ENCODE measurements at regions not wholly inside any gene's neighbourhood (a gene's known extent, or its start where the extent isn't known, plus 50 kb on each side); places are given as distances from the start of the nearest gene placed in this dataset.

DNA sequence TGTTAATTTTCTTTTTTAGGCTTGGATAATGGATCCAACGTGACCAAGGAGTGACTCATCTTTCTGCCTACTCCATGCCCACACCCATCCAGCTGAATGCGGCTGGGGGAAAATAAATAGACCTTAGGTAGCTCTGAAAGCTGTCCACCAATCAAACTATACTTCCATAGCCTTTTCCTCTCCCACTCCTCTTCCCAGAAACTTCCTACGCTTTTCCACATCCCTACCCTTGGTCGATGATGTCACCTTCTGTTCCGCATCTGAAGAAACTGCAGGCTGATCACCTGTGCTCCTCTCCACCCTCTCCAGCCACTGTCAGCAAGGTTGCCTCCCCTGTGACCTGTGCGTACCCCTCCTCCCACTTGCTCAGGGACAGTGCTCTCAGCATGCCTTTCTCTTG, 359.8 kb upstream of the KLF6 start:
- peaks cover 4% of the 10 kb centered on the region for H3K4me1 Mint-ChIP-seq (ENCODE audit: low read depth, unreplicated experiment)

DNA sequence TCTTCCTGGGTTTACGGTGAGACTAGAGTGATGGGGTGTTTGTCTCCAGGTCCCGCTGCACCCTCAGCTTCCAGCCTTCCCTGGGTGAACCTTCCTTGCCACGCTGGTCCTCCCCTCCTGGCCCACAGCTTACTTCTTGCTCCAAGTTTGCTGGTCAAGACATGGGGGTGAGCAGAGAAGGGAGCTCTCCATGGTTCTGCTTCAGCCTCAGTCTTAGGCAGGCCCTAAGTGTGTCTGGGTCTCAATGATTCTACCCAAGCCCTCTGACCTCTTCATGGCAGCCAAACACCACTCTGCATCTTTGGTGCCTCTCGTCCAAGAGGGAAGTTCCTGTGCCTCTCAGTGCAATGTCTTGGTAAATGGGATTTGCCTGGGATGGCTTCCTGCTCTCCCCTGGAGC, 356.5 kb upstream of the KLF6 start:
- Histone ChIP-seq H4K20me1 (ENCODE audit: insufficient read depth, low read length) (no peaks in the 10 kb centered on the region), H3K27ac (ENCODE audit: low read depth, low read length) (no peak overlapping the region), H2AFZ (ENCODE audit: low read depth, low read length) (no peak overlapping the region), H3K4me2 (ENCODE audit: low read length) (no peak overlapping the region), H3K9me3 (ENCODE audit: insufficient read depth, low read depth, low read length) (no peaks in the 10 kb centered on the region), H3K36me3 (ENCODE audit: insufficient read depth, low read length) (no peaks in the 10 kb centered on the region), H3K4me1 (ENCODE audit: insufficient read depth, low read length) (peaks cover 4% of the 10 kb centered on the region), H3K79me2 (ENCODE audit: insufficient read depth, low read length) (no peaks in the 10 kb centered on the region), H3K4me3 (ENCODE audit: insufficient read depth, low read depth, low read length) (no peak overlapping the region), H3K9ac (ENCODE audit: low read length) (no peak overlapping the region), H3K27me3 (ENCODE audit: insufficient read depth, low read length) (no peaks in the 10 kb centered on the region)
- DNase-seq (ENCODE audit: low read depth) (peak; percentile 26), FAIRE-seq (no peak)
- peaks cover 13% of the 10 kb centered on the region for H3K9me3 Mint-ChIP-seq (ENCODE audit: unreplicated experiment)
- no peaks in the 10 kb centered on the region for H3K36me3 Mint-ChIP-seq (ENCODE audit: low read depth, unreplicated experiment)
- H3K27me3 Mint-ChIP-seq (ENCODE audit: low read depth, unreplicated experiment), result no peaks in the 10 kb centered on the region
- peaks cover 4% of the 10 kb centered on the region for H3K4me1 Mint-ChIP-seq (ENCODE audit: low read depth, unreplicated experiment)
- H3K27ac Mint-ChIP-seq (ENCODE audit: unreplicated experiment), result no peak overlapping the region
- no peak for TF ChIP-seq EZH2 (IDR thresholded peaks at IDR 0.05; ENCODE audit: insufficient read depth, low read length)
- no peak overlapping the region for H3K4me3 Mint-ChIP-seq (ENCODE audit: unreplicated experiment)

More for the DNA sequence above, 359.8 kb upstream of the KLF6 start:
- H3K9me3 Mint-ChIP-seq (ENCODE audit: unreplicated experiment), result peaks cover 9% of the 10 kb centered on the region
- H3K9me3 ChIP-seq (ENCODE audit: insufficient read depth, low read depth, low read length), result no peaks in the 10 kb centered on the region
- peak overlapping the region; percentile 37 for H3K27ac Mint-ChIP-seq (ENCODE audit: unreplicated experiment)
- no peak overlapping the region for H2AFZ ChIP-seq (ENCODE audit: low read depth, low read length)
- H4K20me1 ChIP-seq (ENCODE audit: insufficient read depth, low read length), result no peaks in the 10 kb centered on the region
- H3K4me2 ChIP-seq (ENCODE audit: low read length), result no peak overlapping the region
- H3K27me3 ChIP-seq (ENCODE audit: insufficient read depth, low read length), result no peaks in the 10 kb centered on the region
- H3K79me2 ChIP-seq (ENCODE audit: insufficient read depth, low read length), result no peaks in the 10 kb centered on the region
- no peaks in the 10 kb centered on the region for H3K27me3 Mint-ChIP-seq (ENCODE audit: low read depth, unreplicated experiment)
- H3K36me3 ChIP-seq (ENCODE audit: insufficient read depth, low read length), result no peaks in the 10 kb centered on the region
- H3K4me3 Mint-ChIP-seq (ENCODE audit: unreplicated experiment), result no peak overlapping the region
- H3K4me3 ChIP-seq (ENCODE audit: insufficient read depth, low read depth, low read length), result no peak overlapping the region
- H3K9ac ChIP-seq (ENCODE audit: low read length), result no peak overlapping the region
- no peaks in the 10 kb centered on the region for H3K36me3 Mint-ChIP-seq (ENCODE audit: low read depth, unreplicated experiment)
- FAIRE-seq (no peak), DNase-seq (ENCODE audit: low read depth) (no peak)
- no peak overlapping the region for H3K27ac ChIP-seq (ENCODE audit: low read depth, low read length)
- TF ChIP-seq EZH2 (IDR thresholded peaks at IDR 0.05; ENCODE audit: insufficient read depth, low read length), result no peak
- TF ChIP-seq, protein P1, sequence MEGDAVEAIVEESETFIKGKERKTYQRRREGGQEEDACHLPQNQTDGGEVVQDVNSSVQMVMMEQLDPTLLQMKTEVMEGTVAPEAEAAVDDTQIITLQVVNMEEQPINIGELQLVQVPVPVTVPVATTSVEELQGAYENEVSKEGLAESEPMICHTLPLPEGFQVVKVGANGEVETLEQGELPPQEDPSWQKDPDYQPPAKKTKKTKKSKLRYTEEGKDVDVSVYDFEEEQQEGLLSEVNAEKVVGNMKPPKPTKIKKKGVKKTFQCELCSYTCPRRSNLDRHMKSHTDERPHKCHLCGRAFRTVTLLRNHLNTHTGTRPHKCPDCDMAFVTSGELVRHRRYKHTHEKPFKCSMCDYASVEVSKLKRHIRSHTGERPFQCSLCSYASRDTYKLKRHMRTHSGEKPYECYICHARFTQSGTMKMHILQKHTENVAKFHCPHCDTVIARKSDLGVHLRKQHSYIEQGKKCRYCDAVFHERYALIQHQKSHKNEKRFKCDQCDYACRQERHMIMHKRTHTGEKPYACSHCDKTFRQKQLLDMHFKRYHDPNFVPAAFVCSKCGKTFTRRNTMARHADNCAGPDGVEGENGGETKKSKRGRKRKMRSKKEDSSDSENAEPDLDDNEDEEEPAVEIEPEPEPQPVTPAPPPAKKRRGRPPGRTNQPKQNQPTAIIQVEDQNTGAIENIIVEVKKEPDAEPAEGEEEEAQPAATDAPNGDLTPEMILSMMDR (IDR thresholded peaks at IDR 0.05; ENCODE audit: insufficient read depth, low read depth, low read length), result no peak
- peaks cover 4% of the 10 kb centered on the region for H3K4me1 ChIP-seq (ENCODE audit: insufficient read depth, low read length)

DNA sequence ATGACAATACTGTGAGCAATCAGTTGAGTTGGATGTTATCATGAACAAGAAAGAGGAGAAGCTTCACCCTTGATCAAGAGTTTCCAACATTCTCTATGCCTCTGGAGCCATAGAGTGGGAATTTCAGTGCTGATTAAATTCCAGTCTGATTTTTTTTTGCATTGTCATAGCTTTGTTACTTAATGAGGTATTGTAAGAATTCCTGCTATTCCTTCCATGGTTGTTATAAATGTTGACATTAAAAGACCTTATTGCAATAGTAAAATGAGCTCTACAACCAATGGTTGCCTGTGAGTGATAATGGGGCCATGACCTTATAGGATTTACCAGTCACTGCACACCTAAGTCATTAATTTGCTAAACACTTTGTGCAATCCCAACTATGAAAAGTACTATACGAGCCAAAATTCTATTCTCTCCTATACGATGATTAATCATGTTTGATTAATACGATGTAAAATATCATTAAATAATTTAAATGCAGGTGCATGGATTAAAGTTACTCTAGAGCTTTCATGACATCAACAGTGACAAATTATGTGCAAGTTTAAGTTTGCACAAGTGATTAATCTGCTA, 353.2 kb upstream of the KLF6 start:
- H2AFZ ChIP-seq (ENCODE audit: low read depth, low read length), result no peak overlapping the region
- peak; percentile 55 for DNase-seq (ENCODE audit: low read depth)
- H3K4me2 ChIP-seq (ENCODE audit: low read length), result no peak overlapping the region
- no peaks in the 10 kb centered on the region for H3K27me3 ChIP-seq (ENCODE audit: insufficient read depth, low read length)
- peaks cover 10% of the 10 kb centered on the region for H3K4me1 Mint-ChIP-seq (ENCODE audit: low read depth, unreplicated experiment)
- H3K4me1 ChIP-seq (ENCODE audit: insufficient read depth, low read length), result no peaks in the 10 kb centered on the region
- H3K4me3 Mint-ChIP-seq (ENCODE audit: unreplicated experiment), result no peak overlapping the region
- no peaks in the 10 kb centered on the region for H3K36me3 Mint-ChIP-seq (ENCODE audit: low read depth, unreplicated experiment)
- TF ChIP-seq, protein P1 (IDR thresholded peaks at IDR 0.05; ENCODE audit: insufficient read depth, low read depth, low read length), result no peak
- no peaks in the 10 kb centered on the region for H3K36me3 ChIP-seq (ENCODE audit: insufficient read depth, low read length)
- H3K79me2 ChIP-seq (ENCODE audit: insufficient read depth, low read length), result no peaks in the 10 kb centered on the region
- H3K27ac ChIP-seq (ENCODE audit: low read depth, low read length), result no peak overlapping the region
- H3K27me3 Mint-ChIP-seq (ENCODE audit: low read depth, unreplicated experiment), result no peaks in the 10 kb centered on the region
- no peak overlapping the region for H3K4me3 ChIP-seq (ENCODE audit: insufficient read depth, low read depth, low read length)
- no peak overlapping the region for H3K27ac Mint-ChIP-seq (ENCODE audit: unreplicated experiment)
- peak; percentile 58 for FAIRE-seq
- no peak overlapping the region for H3K9ac ChIP-seq (ENCODE audit: low read length)
- no peaks in the 10 kb centered on the region for H4K20me1 ChIP-seq (ENCODE audit: insufficient read depth, low read length)
- peaks cover 13% of the 10 kb centered on the region for H3K9me3 Mint-ChIP-seq (ENCODE audit: unreplicated experiment)
- H3K9me3 ChIP-seq (ENCODE audit: insufficient read depth, low read depth, low read length), result no peaks in the 10 kb centered on the region
